Pulmonary artery endothelial cell (primary cell): ENCODE measurements at regions not wholly inside any gene's neighbourhood (a gene's known extent, or its start where the extent isn't known, plus 50 kb on each side); places are given as distances from the start of the nearest gene placed in this dataset.

Experiments used
- DNase-seq: peaks from one replicate; pipeline ENCODE4 v3.0.0-alpha.2; 2011; ENCODE audit warnings: low read depth, low spot score

- no peak for DNase-seq
Observed at GRCh38 chr5:1748271-1748670, 51.4 kb downstream of the MRPL36 start.

GRCh38 chr5:1747803-1748085 is 51.9 kb downstream of the MRPL36 start:
- DNase-seq = no peak

- DNase-seq = no peak
Observed at GRCh38 chr5:1747079-1747802, 52.4 kb downstream of the MRPL36 start.

GRCh38 chr5:1746371-1747078 is 53.1 kb downstream of the MRPL36 start:
- DNase-seq = no peak

GRCh38 chr5:1745796-1746370 is 53.8 kb downstream of the MRPL36 start:
- no peak for DNase-seq

- no peak for DNase-seq
Observed at GRCh38 chr5:1745123-1745795, 54.4 kb downstream of the MRPL36 start.

GRCh38 chr5:1744393-1745122 is 55.1 kb downstream of the MRPL36 start:
- DNase-seq = no peak

- DNase-seq = no peak
Observed at GRCh38 chr5:1743769-1744085, 55.9 kb downstream of the MRPL36 start.

- DNase-seq = no peak
Observed at GRCh38 chr5:1743061-1743768, 56.4 kb downstream of the MRPL36 start.

- DNase-seq = no peak
Observed at GRCh38 chr5:1737790-1738405, 61.7 kb downstream of the MRPL36 start.

GRCh38 chr5:1736889-1737711 is 62.5 kb downstream of the MRPL36 start:
- DNase-seq = no peak

GRCh38 chr5:1736065-1736464 is 63.6 kb downstream of the MRPL36 start:
- no peak for DNase-seq

GRCh38 chr5:1735320-1735970 is 64.2 kb downstream of the MRPL36 start:
- no peak for DNase-seq

GRCh38 chr5:1734908-1735289 is 64.7 kb downstream of the MRPL36 start:
- DNase-seq = no peak

GRCh38 chr5:1734271-1734907 is 65.2 kb downstream of the MRPL36 start:
- no peak for DNase-seq

GRCh38 chr5:1733369-1733768 is 66.3 kb downstream of the MRPL36 start:
- DNase-seq = no peak

- DNase-seq = no peak
Observed at GRCh38 chr5:1732945-1733344, 66.7 kb downstream of the MRPL36 start.

- no peak for DNase-seq
Observed at GRCh38 chr5:1732238-1732941, 67.2 kb downstream of the MRPL36 start.
